KMS-11 (cell line): ENCODE measurements at regions not wholly inside any gene's neighbourhood (a gene's known extent, or its start where the extent isn't known, plus 50 kb on each side); places are given as distances from the start of the nearest gene placed in this dataset.

Experiments
- H2AFZ ChIP-seq: fragments of 200-600 bp; sonication (generic); 2 replicates; pipeline ENCODE4 v1.6.1; 2016; ENCODE audit warnings: antibody characterized with exemption, mixed run types, low read depth
- H3K27ac ChIP-seq: fragments of 200-600 bp; sonication (generic); 2 replicates; pipeline ENCODE4 v1.6.1; 2016; ENCODE audit warnings: mild to moderate bottlenecking, mixed run types
- H3K27me3 ChIP-seq: fragments of 200-600 bp; sonication (generic); 2 replicates; pipeline ENCODE4 v1.6.1; 2017; ENCODE audit warnings: mild to moderate bottlenecking, low read depth, mixed run types, moderate library complexity; ENCODE audit not compliant: insufficient read depth
- H3K36me3 ChIP-seq: fragments of 200-600 bp; sonication (generic); 2 replicates; pipeline ENCODE4 v1.6.1; 2017; ENCODE audit warnings: mild to moderate bottlenecking, mixed run types; ENCODE audit not compliant: insufficient read depth
- H3K4me1 ChIP-seq: fragments of 200-600 bp; sonication (generic); 2 replicates; pipeline ENCODE4 v1.6.1; 2016; ENCODE audit warnings: mild to moderate bottlenecking, low read depth, mixed run types; ENCODE audit not compliant: poor library complexity, severe bottlenecking
- H3K4me2 ChIP-seq: fragments of 200-600 bp; sonication (generic); 2 replicates; pipeline ENCODE4 v1.7.0; 2016; ENCODE audit warnings: mild to moderate bottlenecking, mixed run types
- H3K4me3 ChIP-seq: fragments of 200-600 bp; sonication (generic); IDR thresholded peaks from 2 replicates; pipeline ENCODE4 v1.6.1; 2017; ENCODE audit warnings: low read depth, low read length, mixed read lengths; ENCODE audit not compliant: insufficient read depth
- H3K79me2 ChIP-seq: fragments of 200-600 bp; sonication (generic); 2 replicates; pipeline ENCODE4 v1.6.1; 2016; ENCODE audit warnings: low read depth, mixed run types; ENCODE audit not compliant: insufficient read depth
- H3K9ac ChIP-seq: fragments of 200-600 bp; sonication (generic); 2 replicates; pipeline ENCODE4 v1.6.1; 2016; ENCODE audit warnings: mild to moderate bottlenecking, mixed run types
- H4K20me1 ChIP-seq: fragments of 200-600 bp; sonication (generic); 2 replicates; pipeline ENCODE4 v1.6.1; 2016; ENCODE audit warnings: mild to moderate bottlenecking, mixed run types; ENCODE audit not compliant: insufficient read depth
- CTCF ChIP-seq: fragments of 200-600 bp; sonication (generic); conservative IDR thresholded peaks from 2 replicates; pipeline ENCODE4 v1.6.1; 2017; ENCODE audit warnings: low read depth, mild to moderate bottlenecking, antibody characterized with exemption, low read length, moderate library complexity, mixed read lengths

GRCh38 chr10:65762311-65762710, 1163.5 kb upstream of the LRRTM3 start:
- H3K27me3 ChIP-seq: no peaks in the 10 kb centered on the region
- H2AFZ ChIP-seq: no peak overlapping the region
- no peaks in the 10 kb centered on the region for H3K36me3 ChIP-seq

GRCh38 chr10:65765006-65765541, 1160.8 kb upstream of the LRRTM3 start:
- no peak overlapping the region for H3K9ac ChIP-seq
- H3K79me2 ChIP-seq: no peaks in the 10 kb centered on the region
- H4K20me1 ChIP-seq: no peaks in the 10 kb centered on the region

More at GRCh38 chr10:65762311-65762710, 1163.5 kb upstream of the LRRTM3 start:
- H3K4me2 ChIP-seq: no peak overlapping the region
- no peaks in the 10 kb centered on the region for H3K4me1 ChIP-seq
- H3K4me3 ChIP-seq: no peak overlapping the region
- no peak for TF ChIP-seq CTCF
- H4K20me1 ChIP-seq: no peaks in the 10 kb centered on the region
- no peaks in the 10 kb centered on the region for H3K79me2 ChIP-seq
- H3K9ac ChIP-seq: no peak overlapping the region
- no peak overlapping the region for H3K27ac ChIP-seq

GRCh38 chr10:65769828-65770227, 1156.0 kb upstream of the LRRTM3 start:
- no peaks in the 10 kb centered on the region for H3K27me3 ChIP-seq
- H3K9ac ChIP-seq: no peak overlapping the region
- no peak overlapping the region for H3K27ac ChIP-seq
- H3K4me3 ChIP-seq: no peak overlapping the region
- H3K36me3 ChIP-seq: no peaks in the 10 kb centered on the region
- no peaks in the 10 kb centered on the region for H3K4me1 ChIP-seq
- no peak overlapping the region for H3K4me2 ChIP-seq
- no peak for TF ChIP-seq CTCF
- no peaks in the 10 kb centered on the region for H4K20me1 ChIP-seq
- H2AFZ ChIP-seq: no peak overlapping the region
- H3K79me2 ChIP-seq: no peaks in the 10 kb centered on the region

More at GRCh38 chr10:65765006-65765541, 1160.8 kb upstream of the LRRTM3 start:
- Histone ChIP-seq H3K4me3 (no peak overlapping the region), H3K36me3 (no peaks in the 10 kb centered on the region), H3K4me2 (no peak overlapping the region), H3K27me3 (no peaks in the 10 kb centered on the region), H3K27ac (no peak overlapping the region), H2AFZ (no peak overlapping the region), H3K4me1 (no peaks in the 10 kb centered on the region)
- TF ChIP-seq CTCF: no peak

- no peak overlapping the region for H3K4me2 ChIP-seq
Observed at GRCh38 chr10:65778753-65779152, 1147.1 kb upstream of the LRRTM3 start.

More at GRCh38 chr10:65778753-65779152, 1147.1 kb upstream of the LRRTM3 start:
- Histone ChIP-seq H3K4me1 (no peaks in the 10 kb centered on the region), H4K20me1 (no peaks in the 10 kb centered on the region), H3K27me3 (no peaks in the 10 kb centered on the region), H3K79me2 (no peaks in the 10 kb centered on the region), H3K9ac (no peak overlapping the region), H3K27ac (no peak overlapping the region), H2AFZ (no peak overlapping the region), H3K36me3 (no peaks in the 10 kb centered on the region), H3K4me3 (no peak overlapping the region)
- no peak for TF ChIP-seq CTCF
